MG63 (cell line): ENCODE measurements at regions not wholly inside any gene's neighbourhood (a gene's known extent, or its start where the extent isn't known, plus 50 kb on each side); places are given as distances from the start of the nearest gene placed in this dataset.

Source experiments
- DNase-seq: peaks from one replicate; pipeline ENCODE4 v3.0.0-alpha.2; 2020
- H3K27me3 ChIP-seq: fragments of 250-450 bp; sonication (Bioruptor Pico); 2 replicates; pipeline ENCODE4 v1.5.1; 2020; ENCODE audit warnings: mild to moderate bottlenecking, moderate library complexity
- H3K36me3 ChIP-seq: fragments of 250-450 bp; sonication (Bioruptor Pico); 2 replicates; pipeline ENCODE4 v1.5.1; 2020; ENCODE audit warnings: mild to moderate bottlenecking, moderate library complexity
- H3K4me3 ChIP-seq: fragments of 250-450 bp; sonication (Bioruptor Pico); 2 replicates; pipeline ENCODE4 v1.5.1; 2020; ENCODE audit warnings: mild to moderate bottlenecking, moderate library complexity
- H3K9me3 ChIP-seq: fragments of 250-450 bp; sonication (Bioruptor Pico); 2 replicates; pipeline ENCODE4 v1.5.1; 2020; ENCODE audit warnings: mild to moderate bottlenecking, moderate library complexity

GRCh38 chr11:116539836-116540418 is 232.9 kb downstream of the BUD13 start:
- Histone ChIP-seq H3K27me3 (no peaks in the 10 kb centered on the region), H3K9me3 (no peaks in the 10 kb centered on the region), H3K4me3 (no peak overlapping the region), H3K36me3 (no peaks in the 10 kb centered on the region)
- DNase-seq: no peak

- no peaks in the 10 kb centered on the region for H3K27me3 ChIP-seq
- no peak overlapping the region for H3K4me3 ChIP-seq
- no peak for DNase-seq
- no peaks in the 10 kb centered on the region for H3K9me3 ChIP-seq
- no peaks in the 10 kb centered on the region for H3K36me3 ChIP-seq
Measured at GRCh38 chr11:116539211-116539610, 233.6 kb downstream of the BUD13 start.

GRCh38 chr11:116538677-116539076 is 234.1 kb downstream of the BUD13 start:
- Histone ChIP-seq H3K27me3 (no peaks in the 10 kb centered on the region), H3K9me3 (no peaks in the 10 kb centered on the region), H3K36me3 (no peaks in the 10 kb centered on the region), H3K4me3 (no peak overlapping the region)
- no peak for DNase-seq

- Histone ChIP-seq H3K4me3 (no peak overlapping the region), H3K27me3 (no peaks in the 10 kb centered on the region), H3K36me3 (no peaks in the 10 kb centered on the region), H3K9me3 (no peaks in the 10 kb centered on the region)
- DNase-seq: no peak
Measured at GRCh38 chr11:116537709-116538108, 235.1 kb downstream of the BUD13 start.

GRCh38 chr11:116537121-116537520 is 235.7 kb downstream of the BUD13 start:
- Histone ChIP-seq H3K9me3 (no peaks in the 10 kb centered on the region), H3K27me3 (no peaks in the 10 kb centered on the region), H3K4me3 (no peak overlapping the region), H3K36me3 (no peaks in the 10 kb centered on the region)
- no peak for DNase-seq

- H3K27me3 ChIP-seq: no peaks in the 10 kb centered on the region
- no peak for DNase-seq
- no peak overlapping the region for H3K4me3 ChIP-seq
- no peaks in the 10 kb centered on the region for H3K9me3 ChIP-seq
- H3K36me3 ChIP-seq: no peaks in the 10 kb centered on the region
Measured at GRCh38 chr11:116536416-116536815, 236.4 kb downstream of the BUD13 start.

GRCh38 chr11:116535994-116536393 is 236.8 kb downstream of the BUD13 start:
- H3K27me3 ChIP-seq: no peaks in the 10 kb centered on the region
- no peaks in the 10 kb centered on the region for H3K36me3 ChIP-seq
- no peak overlapping the region for H3K4me3 ChIP-seq
- no peaks in the 10 kb centered on the region for H3K9me3 ChIP-seq
- peak; percentile 37 for DNase-seq

GRCh38 chr11:116535120-116535519 is 237.7 kb downstream of the BUD13 start:
- peaks cover 3% of the 10 kb centered on the region; the same call in 1 of the 2 replicates for H3K27me3 ChIP-seq
- H3K36me3 ChIP-seq: no peaks in the 10 kb centered on the region
- no peak overlapping the region for H3K4me3 ChIP-seq
- no peak for DNase-seq
- H3K9me3 ChIP-seq: no peaks in the 10 kb centered on the region

- no peak for DNase-seq
- Histone ChIP-seq H3K36me3 (no peaks in the 10 kb centered on the region), H3K27me3 (peaks cover 3% of the 10 kb centered on the region; the same call in 1 of the 2 replicates), H3K4me3 (no peak overlapping the region), H3K9me3 (no peaks in the 10 kb centered on the region)
Measured at GRCh38 chr11:116534270-116534975, 238.4 kb downstream of the BUD13 start.

GRCh38 chr11:116533186-116533825 is 239.5 kb downstream of the BUD13 start:
- DNase-seq: no peak
- H3K9me3 ChIP-seq: no peaks in the 10 kb centered on the region
- H3K27me3 ChIP-seq: peaks cover 3% of the 10 kb centered on the region; the same call in 1 of the 2 replicates
- H3K4me3 ChIP-seq: no peak overlapping the region
- H3K36me3 ChIP-seq: no peaks in the 10 kb centered on the region

GRCh38 chr11:116532066-116532465 is 240.7 kb downstream of the BUD13 start:
- Histone ChIP-seq H3K27me3 (peaks cover 3% of the 10 kb centered on the region; the same call in 1 of the 2 replicates), H3K9me3 (no peaks in the 10 kb centered on the region), H3K4me3 (no peak overlapping the region), H3K36me3 (no peaks in the 10 kb centered on the region)
- DNase-seq: no peak

GRCh38 chr11:116530705-116531104 is 242.1 kb downstream of the BUD13 start:
- DNase-seq: no peak
- no peaks in the 10 kb centered on the region for H3K36me3 ChIP-seq
- no peak overlapping the region for H3K4me3 ChIP-seq
- peaks cover 3% of the 10 kb centered on the region; the same call in 1 of the 2 replicates for H3K27me3 ChIP-seq
- no peaks in the 10 kb centered on the region for H3K9me3 ChIP-seq

- H3K9me3 ChIP-seq: no peaks in the 10 kb centered on the region
- H3K27me3 ChIP-seq: peaks cover 3% of the 10 kb centered on the region; the same call in 1 of the 2 replicates
- no peaks in the 10 kb centered on the region for H3K36me3 ChIP-seq
- H3K4me3 ChIP-seq: no peak overlapping the region
- DNase-seq: no peak
Measured at GRCh38 chr11:116529271-116529670, 243.5 kb downstream of the BUD13 start.

- Histone ChIP-seq H3K27me3 (peaks cover 3% of the 10 kb centered on the region; the same call in 1 of the 2 replicates), H3K36me3 (no peaks in the 10 kb centered on the region), H3K4me3 (no peak overlapping the region), H3K9me3 (no peaks in the 10 kb centered on the region)
- no peak for DNase-seq
Measured at GRCh38 chr11:116527180-116527991, 245.4 kb downstream of the BUD13 start.

GRCh38 chr11:116525961-116526495 is 246.8 kb downstream of the BUD13 start:
- peaks cover 3% of the 10 kb centered on the region; the same call in 1 of the 2 replicates for H3K27me3 ChIP-seq
- no peaks in the 10 kb centered on the region for H3K9me3 ChIP-seq
- no peak for DNase-seq
- no peak overlapping the region for H3K4me3 ChIP-seq
- no peaks in the 10 kb centered on the region for H3K36me3 ChIP-seq

GRCh38 chr11:116519499-116519898 is 253.3 kb downstream of the BUD13 start:
- Histone ChIP-seq H3K9me3 (no peaks in the 10 kb centered on the region), H3K4me3 (no peak overlapping the region), H3K36me3 (no peaks in the 10 kb centered on the region), H3K27me3 (no peaks in the 10 kb centered on the region)
- no peak for DNase-seq

GRCh38 chr11:116518141-116518540 is 254.6 kb downstream of the BUD13 start:
- no peak for DNase-seq
- Histone ChIP-seq H3K27me3 (no peaks in the 10 kb centered on the region), H3K36me3 (no peaks in the 10 kb centered on the region), H3K4me3 (no peak overlapping the region), H3K9me3 (no peaks in the 10 kb centered on the region)
